NT2/D1 (cell line): ENCODE measurements at regions not wholly inside any gene's neighbourhood (a gene's known extent, or its start where the extent isn't known, plus 50 kb on each side); places are given as distances from the start of the nearest gene placed in this dataset.

Experiments used
- YY1 ChIP-seq: IDR thresholded peaks from 2 replicates; pipeline ENCODE4 v1.6.1; 2011; ENCODE audit not compliant: insufficient read length, insufficient read depth
- ZNF274 ChIP-seq: IDR thresholded peaks from 2 replicates; pipeline ENCODE4 v1.6.1; 2011; ENCODE audit warnings: mild to moderate bottlenecking, low read depth, low read length

DNA sequence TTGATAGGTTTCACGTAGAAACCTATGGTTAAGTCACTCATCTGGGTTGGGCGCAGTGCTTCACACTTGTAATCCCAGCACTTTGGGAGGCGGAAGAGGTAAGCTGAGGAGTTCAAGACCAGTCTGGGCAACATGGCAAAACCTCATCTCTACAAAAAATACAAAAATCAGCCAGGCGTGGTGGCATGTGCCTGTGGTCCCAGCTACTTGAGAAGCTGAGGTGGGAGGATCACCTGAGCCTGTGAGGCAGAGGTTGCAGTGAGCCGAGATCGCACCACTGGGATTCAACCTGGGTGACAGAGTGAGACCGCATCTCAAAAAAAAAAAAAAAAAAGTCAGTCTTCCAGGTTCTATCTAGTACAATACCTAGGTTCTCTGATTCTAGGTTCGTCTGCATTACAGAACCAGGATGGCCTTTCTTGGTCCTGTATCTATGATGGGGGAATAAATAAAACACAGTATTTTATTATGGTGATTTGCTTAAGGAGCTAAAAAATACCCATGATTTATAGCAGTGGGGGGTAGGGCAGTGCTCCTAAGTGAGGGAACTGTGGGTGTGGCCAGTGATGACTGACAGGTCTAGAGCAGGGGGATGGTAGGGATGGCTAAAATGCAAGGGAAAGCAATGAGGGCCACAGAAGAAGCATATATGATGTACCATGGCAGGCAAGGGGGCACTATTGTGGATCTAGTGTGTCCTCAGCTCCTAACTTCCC is 65.5 kb upstream of the NUP160 start:
- TF ChIP-seq YY1, result no peak
- TF ChIP-seq ZNF274, result no peak
